Peyer's patch (tissue), 4 donors: ENCODE measurements at regions not wholly inside any gene's neighbourhood (a gene's known extent, or its start where the extent isn't known, plus 50 kb on each side); places are given as distances from the start of the nearest gene placed in this dataset.

ENCODE experiments used
- DNase-seq, 3 donors: peaks; one replicate each; pipeline ENCODE4 v3.0.0-alpha.2; 2017 to 2019
- H3K27ac ChIP-seq, 4 donors: fragments of 200-600 bp; sonication (generic); one replicate each; pipeline ENCODE4 v1.5.1; 2016 to 2019
- H3K27me3 ChIP-seq, 2 donors: fragments of 200-600 bp; sonication (generic); one replicate each; pipeline ENCODE4 v1.5.1; 2019
- H3K36me3 ChIP-seq, 3 donors: fragments of 200-600 bp; sonication (generic); one replicate each; pipeline ENCODE4 v1.5.1; 2016 to 2019
- H3K4me1 ChIP-seq, 4 donors: fragments of 200-600 bp; sonication (generic); one replicate each; pipeline ENCODE4 v1.5.1; 2016 to 2019
- H3K4me3 ChIP-seq, 4 donors: fragments of 200-600 bp; sonication (generic); 1 replicate in 3 of 4; 2 replicates in 1 of 4; pipeline ENCODE4 v1.5.1; 2016 to 2019; ENCODE audit warnings: mild to moderate bottlenecking in 1 of 4
- H3K9me3 ChIP-seq, 4 donors: fragments of 200-600 bp; sonication (generic); one replicate each; pipeline ENCODE4 v1.5.1; 2016 to 2019; ENCODE audit warnings: mild to moderate bottlenecking in 1 of 4
- CTCF ChIP-seq, 6 experiments: fragments of 450-650 bp in 4 of 6; fragments of 200-600 bp in 2 of 6; sonication (generic) in 1 of 6; IDR thresholded peaks; one replicate each; pipeline ENCODE4 v1.5.1; 2017 to 2019; ENCODE audit warnings: antibody characterized with exemption in 6 of 6, mild to moderate bottlenecking in 3 of 6, moderate library complexity in 1 of 6
- POLR2A ChIP-seq, 2 donors: fragments of 450-650 bp; IDR thresholded peaks; one replicate each; pipeline ENCODE4 v1.5.1; 2017; ENCODE audit warnings: antibody characterized with exemption in 2 of 2, mild to moderate bottlenecking in 2 of 2, moderate library complexity in 2 of 2

- Histone ChIP-seq H3K4me3 (no peak overlapping the region), H3K4me1 (no peaks in the 10 kb centered on the region), H3K27ac (no peak overlapping the region), H3K27me3 (no peaks in the 10 kb centered on the region), H3K36me3 (no peaks in the 10 kb centered on the region), H3K9me3 (no peaks in the 10 kb centered on the region)
- DNase-seq = no peak
- no peak for TF ChIP-seq POLR2A (IDR thresholded peaks at IDR 0.05)
- TF ChIP-seq CTCF (IDR thresholded peaks at IDR 0.05) = no peak
Measured at GRCh38 chr2:40642726-40643125, 190.8 kb upstream of the SLC8A1 start.

- H3K36me3 ChIP-seq = no peaks in the 10 kb centered on the region
- H3K9me3 ChIP-seq = no peaks in the 10 kb centered on the region
- DNase-seq = no peak
- no peak overlapping the region for H3K27ac ChIP-seq
- no peaks in the 10 kb centered on the region for H3K27me3 ChIP-seq
- no peak overlapping the region for H3K4me3 ChIP-seq
- TF ChIP-seq CTCF (IDR thresholded peaks at IDR 0.05) (no peak), POLR2A (IDR thresholded peaks at IDR 0.05) (no peak)
- H3K4me1 ChIP-seq = no peaks in the 10 kb centered on the region
Measured at GRCh38 chr2:40646642-40647041, 194.8 kb upstream of the SLC8A1 start.

- no peak for TF ChIP-seq CTCF (IDR thresholded peaks at IDR 0.05)
- Histone ChIP-seq H3K4me3 (no peak overlapping the region), H3K4me1 (no peaks in the 10 kb centered on the region), H3K27ac (no peak overlapping the region), H3K27me3 (no peaks in the 10 kb centered on the region), H3K36me3 (no peaks in the 10 kb centered on the region), H3K9me3 (no peaks in the 10 kb centered on the region)
- DNase-seq = no peak
Measured at GRCh38 chr2:40652155-40652554, 200.3 kb upstream of the SLC8A1 start.

- no peaks in the 10 kb centered on the region for H3K27me3 ChIP-seq
- DNase-seq = no peak
- no peaks in the 10 kb centered on the region for H3K4me1 ChIP-seq
- TF ChIP-seq CTCF (IDR thresholded peaks at IDR 0.05) = no peak
- no peak for TF ChIP-seq POLR2A (IDR thresholded peaks at IDR 0.05)
- no peaks in the 10 kb centered on the region for H3K36me3 ChIP-seq
- no peak overlapping the region for H3K27ac ChIP-seq
- H3K9me3 ChIP-seq = no peaks in the 10 kb centered on the region
- no peak overlapping the region for H3K4me3 ChIP-seq
Measured at GRCh38 chr2:40653829-40654228, 201.9 kb upstream of the SLC8A1 start.

GRCh38 chr2:40654346-40654745 is 202.5 kb upstream of the SLC8A1 start:
- no peak for TF ChIP-seq CTCF (IDR thresholded peaks at IDR 0.05)
- TF ChIP-seq POLR2A (IDR thresholded peaks at IDR 0.05) = no peak

GRCh38 chr2:40658941-40659340 is 207.1 kb upstream of the SLC8A1 start:
- H3K4me3 ChIP-seq = no peak overlapping the region
- H3K27me3 ChIP-seq = no peaks in the 10 kb centered on the region
- TF ChIP-seq POLR2A (IDR thresholded peaks at IDR 0.05) (no peak), CTCF (IDR thresholded peaks at IDR 0.05) (no peak)
- no peak overlapping the region for H3K27ac ChIP-seq
- no peak for DNase-seq
- no peaks in the 10 kb centered on the region for H3K36me3 ChIP-seq
- H3K4me1 ChIP-seq = no peaks in the 10 kb centered on the region
- H3K9me3 ChIP-seq = no peaks in the 10 kb centered on the region

More at GRCh38 chr2:40654346-40654745, 202.5 kb upstream of the SLC8A1 start:
- Histone ChIP-seq H3K4me3 (no peak overlapping the region), H3K36me3 (no peaks in the 10 kb centered on the region), H3K27ac (no peak overlapping the region), H3K9me3 (no peaks in the 10 kb centered on the region), H3K27me3 (no peaks in the 10 kb centered on the region), H3K4me1 (no peaks in the 10 kb centered on the region)
- no peak for DNase-seq
